Endothelial cell of umbilical vein (primary cell): ENCODE measurements at regions not wholly inside any gene's neighbourhood (a gene's known extent, or its start where the extent isn't known, plus 50 kb on each side); places are given as distances from the start of the nearest gene placed in this dataset.

Source experiments
- BruUV-seq: library from RNA; stranded (reverse); fragments of 400-500 nt; replicated peaks from 2 replicates; lab custom pipeline; 2021; lab: Mats Ljungman, UMichigan
- CTCF ChIA-PET: fragments of 300-600, 350-600 bp; sonication (Branson Sonifier 250); formaldehyde crosslinking; loops from one replicate; lab custom pipeline; 2021; ENCODE audit warnings: antibody characterized with exemption, inconsistent platforms; lab: Charles Lee
- POLR2A ChIA-PET: fragments of 300-600, 350-600 bp; sonication (Branson Sonifier 250); formaldehyde crosslinking; loops from one replicate; lab custom pipeline; 2021; ENCODE audit warnings: antibody characterized with exemption, inconsistent platforms; lab: Charles Lee
- DNase-seq: peaks from one replicate; pipeline ENCODE4 v3.0.0-alpha.2; 2011; ENCODE audit warnings: low read depth, low spot score
- FAIRE-seq: peaks from 2 replicates; lab custom pipeline; 2011; peaks lifted over from hg19 to GRCh38; lab: Jason Lieb, UNC
- H2AFZ ChIP-seq: 2 replicates; pipeline ENCODE4 v1.6.0; 2012; ENCODE audit warnings: low read depth, low read length, control low read depth, inconsistent platforms
- H3K27ac ChIP-seq: 2 replicates; pipeline ENCODE4 v1.5.1; 2011; ENCODE audit warnings: low read depth, mild to moderate bottlenecking, control low read depth, low read length, moderate library complexity; ENCODE audit not compliant: insufficient read depth
- H3K27me3 ChIP-seq, 2 experiments: 2 replicates each; pipeline versions ENCODE4 v1.6.0 to v1.6.1; 2011; ENCODE audit warnings: low read length in 2 of 2, mixed read lengths in 1 of 2; ENCODE audit not compliant: control insufficient read depth in 2 of 2, insufficient read depth in 2 of 2
- H3K36me3 ChIP-seq, 2 experiments: 2 replicates in 1 of 2; 3 replicates in 1 of 2; pipeline ENCODE4 v1.5.1; 2011; ENCODE audit warnings: low read length in 2 of 2, mild to moderate bottlenecking in 1 of 2, moderate library complexity in 1 of 2; ENCODE audit not compliant: control insufficient read depth in 2 of 2, insufficient read depth in 2 of 2; ENCODE audit errors: extremely low read depth in 1 of 2
- H3K4me1 ChIP-seq: 3 replicates; pipeline ENCODE4 v1.5.1; 2011; ENCODE audit warnings: mild to moderate bottlenecking, low read length; ENCODE audit not compliant: control insufficient read depth, insufficient read depth; ENCODE audit errors: extremely low read depth
- H3K4me2 ChIP-seq: 2 replicates; pipeline ENCODE4 v1.6.1; 2011; ENCODE audit warnings: low read length, control low read depth, mixed read lengths; ENCODE audit not compliant: insufficient read depth
- H3K4me3 ChIP-seq, 3 experiments: fragments of 200-600 bp in 1 of 3; sonication (generic), shearing (Covaris generic) in 1 of 3; replicated peaks in 1 of 3; 2 replicates each; pipeline ENCODE4 v1.5.1; 2011 to 2016; ENCODE audit warnings: control low read depth in 3 of 3, low read length in 3 of 3, mild to moderate bottlenecking in 2 of 3, inconsistent platforms in 1 of 3, low read depth in 1 of 3, moderate library complexity in 1 of 3; ENCODE audit not compliant: insufficient read depth in 1 of 3
- H3K79me2 ChIP-seq: 2 replicates; pipeline ENCODE4 v1.6.0; 2012; ENCODE audit warnings: low read length, inconsistent platforms; ENCODE audit not compliant: control insufficient read depth, insufficient read depth
- H3K9ac ChIP-seq: replicated peaks from 2 replicates; pipeline ENCODE3; 2011; ENCODE audit warnings: low read length, control low read depth; ENCODE audit not compliant: insufficient read depth; ENCODE audit errors: extremely low read depth
- H3K9me1 ChIP-seq: replicated peaks from 3 replicates; pipeline ENCODE4 v1.6.0; 2011; ENCODE audit warnings: mild to moderate bottlenecking, low read length; ENCODE audit not compliant: control insufficient read depth, insufficient read depth; ENCODE audit errors: extremely low read depth
- H3K9me3 ChIP-seq: replicated peaks from 2 replicates; pipeline ENCODE4 v1.5.1; 2012; ENCODE audit warnings: low read length, inconsistent platforms; ENCODE audit not compliant: control insufficient read depth, insufficient read depth
- H4K20me1 ChIP-seq: replicated peaks from 2 replicates; pipeline ENCODE3; 2011; ENCODE audit warnings: mild to moderate bottlenecking, low read length; ENCODE audit not compliant: control insufficient read depth, insufficient read depth; ENCODE audit errors: extremely low read depth
- CTCF ChIP-seq, 2 donors: IDR thresholded peaks; 1 replicate in 1 of 2; 2 replicates in 1 of 2; pipeline ENCODE4 v1.5.1; 2011; ENCODE audit warnings: low read length in 2 of 2, mild to moderate bottlenecking in 2 of 2, moderate library complexity in 2 of 2, control low read depth in 1 of 2, inconsistent platforms in 1 of 2, low read depth in 1 of 2; ENCODE audit not compliant: insufficient read depth in 1 of 2; ENCODE audit errors: extremely low read depth in 1 of 2
- EZH2 ChIP-seq: IDR thresholded peaks from 2 replicates; pipeline ENCODE4 v1.6.1; 2012; ENCODE audit warnings: borderline replicate concordance, low read depth, mild to moderate bottlenecking, moderate library complexity, low read length, inconsistent platforms; ENCODE audit not compliant: severe bottlenecking
- FOS ChIP-seq: IDR thresholded peaks from 2 replicates; pipeline ENCODE4 v1.6.1; 2011; ENCODE audit warnings: mild to moderate bottlenecking, low read length, moderate library complexity, borderline replicate concordance; ENCODE audit not compliant: insufficient read depth
- GATA2 ChIP-seq: IDR thresholded peaks from 2 replicates; pipeline ENCODE4 v1.7.0; 2011; ENCODE audit warnings: low read depth, mild to moderate bottlenecking, moderate library complexity, mixed read lengths, low read length; ENCODE audit not compliant: insufficient read length, insufficient read depth
- JUN ChIP-seq: IDR thresholded peaks from 2 replicates; pipeline ENCODE4 v1.6.1; 2011; ENCODE audit warnings: borderline replicate concordance, low read depth; ENCODE audit not compliant: insufficient read length, insufficient read depth
- MAX ChIP-seq: IDR thresholded peaks from 2 replicates; pipeline ENCODE4 v1.6.1; 2011; ENCODE audit not compliant: insufficient read depth, insufficient read length
- MYC ChIP-seq: IDR thresholded peaks from one replicate; pipeline ENCODE4 v1.6.1; 2011; ENCODE audit warnings: mild to moderate bottlenecking, low read depth, low read length
- POLR2A ChIP-seq: IDR thresholded peaks from 2 replicates; pipeline ENCODE4 v1.6.1; 2012; ENCODE audit warnings: low read depth, mild to moderate bottlenecking, control low read depth, low read length
- POLR2AphosphoS5 ChIP-seq: IDR thresholded peaks from 2 replicates; pipeline ENCODE4 v1.6.1; 2012; ENCODE audit warnings: low read depth, mild to moderate bottlenecking, control low read depth, low read length, moderate library complexity; ENCODE audit not compliant: insufficient read depth
- dilution Hi-C: fragments of 300-500 bp; cut with MboI; formaldehyde crosslinking; loops from one replicate; pipeline ENCODE4 v1.15.0; 2019; ENCODE audit warnings: low sequenced_read_pairs; ENCODE audit not compliant: extremely low pct_ligation_motif_present
- intact Hi-C: fragments of 100-400 bp; cut with micrococcal nuclease; formaldehyde crosslinking; loops from one replicate; pipeline ENCODE4 v1.10.0; 2022

- Histone ChIP-seq H4K20me1 (no peaks in the 10 kb centered on the region), H3K4me2 (no peak overlapping the region), H2AFZ (no peak overlapping the region), H3K79me2 (no peaks in the 10 kb centered on the region), H3K36me3 (no peaks in the 10 kb centered on the region), H3K27me3 (no peaks in the 10 kb centered on the region), H3K4me1 (no peaks in the 10 kb centered on the region), H3K9me1 (no peaks in the 10 kb centered on the region), H3K4me3 (no peak overlapping the region), H3K9me3 (no peaks in the 10 kb centered on the region), H3K27ac (no peak overlapping the region), H3K9ac (no peak overlapping the region)
- FAIRE-seq = no peak
- dilution Hi-C loops = no loop called here
- TF ChIP-seq GATA2 (no peak), FOS (no peak), POLR2A (no peak), POLR2AphosphoS5 (no peak), CTCF (IDR thresholded peaks at IDR 0.05; ENCODE audit: extremely low read depth in 1 of 2, insufficient read depth in 1 of 2, low read depth in 1 of 2, low read length in 2 of 2) (no peak), JUN (no peak), MAX (no peak), MYC (no peak), EZH2 (no peak)
- no TSS peak for BruUV-seq
- intact Hi-C loops = no loop called here
- no peak for DNase-seq
- CTCF ChIA-PET = no interaction called here
- POLR2A ChIA-PET = no interaction called here
These were observed 935.9 kb downstream of the EFNB2 start for GRCh38 chr13:105599477-105600037.
